NCI-H1930 (cell line): ENCODE measurements at regions not wholly inside any gene's neighbourhood (a gene's known extent, or its start where the extent isn't known, plus 50 kb on each side); places are given as distances from the start of the nearest gene placed in this dataset.
"Not testable (repeated sequence)": the region's sequence is repeated elsewhere in the genome, so short reads cannot be mapped to it uniquely, and the experiment has no call there.

Source experiments
- DNase-seq, 2 experiments: peaks; one replicate each; lab custom pipeline; 2025; lab: John Stamatoyannopoulos, UW

DNA sequence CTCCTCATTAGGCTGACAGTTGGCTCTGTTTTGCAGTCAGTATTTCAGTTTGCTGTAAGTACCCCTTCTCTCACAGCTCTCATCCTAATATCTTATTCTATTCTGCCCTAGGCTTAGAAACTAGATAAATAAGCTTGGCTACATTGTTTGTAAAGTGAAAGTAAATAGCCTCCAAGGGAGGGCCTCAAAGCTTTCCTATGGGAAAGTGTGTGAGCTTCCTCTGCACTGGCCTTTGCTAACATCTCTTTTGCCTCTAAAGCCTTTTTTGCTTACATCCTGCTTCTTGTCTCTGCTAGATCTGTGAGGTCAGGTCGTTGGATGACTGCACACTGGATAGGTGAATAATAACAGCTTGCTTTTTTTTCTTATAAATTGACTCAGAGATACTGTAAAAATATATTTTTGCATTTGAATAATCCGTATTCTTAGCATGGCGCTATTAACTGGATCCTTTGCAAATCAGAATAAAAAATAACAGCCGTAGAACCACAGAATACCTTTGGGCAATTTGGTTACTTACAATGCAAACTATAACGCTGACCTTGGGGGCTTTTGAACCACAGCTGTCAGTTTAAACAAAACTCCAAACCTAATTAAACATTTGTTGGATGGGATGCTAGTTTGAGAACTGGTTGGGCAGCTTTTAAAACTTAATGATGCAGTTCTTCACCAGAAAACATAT is 55.1 kb downstream of the TTC6 start:
- DNase-seq: no peak

DNA sequence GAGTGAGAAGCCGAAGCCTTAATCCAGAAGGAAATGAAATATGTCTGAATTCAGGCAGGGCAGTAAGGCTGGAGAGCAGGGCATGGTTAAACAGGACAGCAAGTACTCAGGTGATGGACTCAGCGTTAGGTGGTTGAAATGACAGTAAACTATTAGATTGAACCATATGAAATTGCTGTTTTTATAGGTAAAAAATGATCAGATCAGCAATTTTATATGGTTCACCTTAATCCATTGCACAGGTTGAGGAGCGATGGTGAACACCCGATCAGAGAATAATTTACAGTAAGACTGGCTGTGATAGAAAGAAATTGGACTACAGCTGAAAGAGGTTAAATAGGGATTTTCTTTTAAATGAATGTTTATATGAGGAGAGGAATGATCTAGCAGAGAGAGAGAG is 56.6 kb downstream of the TTC6 start:
- DNase-seq: no peak

DNA sequence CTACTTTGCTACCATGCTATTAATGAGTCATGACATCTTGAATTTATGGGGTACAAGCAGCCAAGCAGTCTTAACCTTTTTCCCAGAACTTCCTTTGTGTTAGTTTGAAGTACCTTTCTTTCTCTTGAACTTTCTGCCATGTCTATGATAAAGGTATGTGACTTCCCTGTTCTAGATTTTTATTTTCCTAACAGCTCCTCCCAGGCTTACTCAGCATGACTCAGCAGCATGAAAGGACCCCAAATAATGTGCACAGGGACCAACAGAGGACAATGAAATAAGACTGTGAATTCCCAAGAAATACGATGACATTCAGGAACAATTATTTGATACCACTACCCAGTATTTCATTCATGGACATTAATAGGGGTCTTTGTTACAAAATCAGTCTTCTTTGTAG is 60.0 kb downstream of the TTC6 start:
- no peak for DNase-seq

DNA sequence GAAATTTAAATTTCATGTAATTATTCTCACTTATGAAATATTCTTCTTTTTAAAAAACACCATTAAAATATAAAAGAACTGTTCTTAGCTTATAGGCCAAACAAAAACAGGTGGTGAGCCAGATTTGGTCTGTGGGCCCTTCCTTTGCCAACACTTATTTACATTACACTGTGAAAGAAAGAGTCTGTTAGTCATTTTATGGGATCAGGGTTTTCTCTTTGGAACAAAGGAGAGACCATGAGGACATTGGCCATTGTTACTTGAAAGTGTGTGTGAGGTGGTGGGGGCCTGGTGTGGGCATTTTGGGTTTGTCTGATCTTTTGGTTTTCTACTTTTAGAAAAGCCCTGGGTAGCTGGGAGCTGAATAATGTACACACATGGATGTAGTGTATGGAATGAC is 62.7 kb downstream of the TTC6 start:
- no peak for DNase-seq

DNA sequence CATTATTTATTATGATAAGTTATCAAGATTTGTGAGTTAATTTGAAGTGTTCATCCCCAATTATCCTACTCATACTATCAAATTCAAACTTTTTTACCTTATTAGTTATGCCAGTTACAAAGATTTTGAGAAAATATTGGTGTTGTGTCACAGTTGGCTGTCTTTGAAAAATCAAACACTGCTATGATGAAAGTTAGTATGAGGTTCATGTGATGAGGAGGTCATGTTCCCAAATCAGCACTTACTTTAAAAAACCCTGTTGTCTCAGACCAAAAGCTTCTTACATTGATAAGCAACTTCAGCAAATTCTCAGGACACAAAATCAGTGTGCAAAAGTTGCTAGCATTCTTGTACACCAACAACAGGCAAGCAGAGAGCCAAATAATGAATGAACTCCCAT is 68.1 kb downstream of the TTC6 start:
- DNase-seq: no peak

DNA sequence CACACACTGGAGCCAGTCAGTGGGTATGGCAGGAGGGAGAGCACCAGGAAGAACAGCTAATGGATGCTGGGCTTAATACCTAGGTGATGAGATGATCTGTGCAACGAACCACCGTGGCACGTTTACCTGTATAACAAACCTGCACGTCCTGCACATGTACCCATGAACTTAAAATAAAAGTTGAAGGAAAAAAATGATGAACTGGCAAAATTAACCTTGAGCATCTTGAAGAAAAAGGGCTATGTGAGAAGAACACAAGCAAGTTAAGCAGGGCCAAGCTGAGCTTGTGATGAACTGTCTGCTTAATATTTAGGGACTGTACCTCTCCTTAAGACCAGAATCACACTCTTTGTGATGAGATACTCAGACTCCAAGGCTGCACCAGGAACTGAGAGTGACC is 70.0 kb downstream of the TTC6 start:
- DNase-seq: no peak

DNA sequence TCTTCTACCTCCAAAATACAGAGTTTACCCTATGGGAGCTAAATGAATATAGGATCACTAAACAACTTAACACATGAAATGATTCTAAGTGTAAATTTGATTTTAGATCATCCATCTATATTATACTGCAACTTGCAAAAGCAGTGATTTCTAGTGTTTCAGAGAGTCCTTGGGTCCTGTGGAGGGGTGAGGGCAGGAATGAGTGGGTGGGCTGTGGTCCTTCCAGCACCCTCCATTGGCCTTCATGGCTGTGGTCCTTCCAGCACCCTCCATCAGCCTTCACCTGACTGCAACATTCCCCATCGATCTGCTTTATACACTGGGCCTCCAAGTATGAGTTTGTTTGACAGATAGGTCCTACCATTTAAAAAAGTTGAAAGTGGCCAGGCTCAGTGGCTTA is 70.5 kb downstream of the TTC6 start:
- no peak for DNase-seq

DNA sequence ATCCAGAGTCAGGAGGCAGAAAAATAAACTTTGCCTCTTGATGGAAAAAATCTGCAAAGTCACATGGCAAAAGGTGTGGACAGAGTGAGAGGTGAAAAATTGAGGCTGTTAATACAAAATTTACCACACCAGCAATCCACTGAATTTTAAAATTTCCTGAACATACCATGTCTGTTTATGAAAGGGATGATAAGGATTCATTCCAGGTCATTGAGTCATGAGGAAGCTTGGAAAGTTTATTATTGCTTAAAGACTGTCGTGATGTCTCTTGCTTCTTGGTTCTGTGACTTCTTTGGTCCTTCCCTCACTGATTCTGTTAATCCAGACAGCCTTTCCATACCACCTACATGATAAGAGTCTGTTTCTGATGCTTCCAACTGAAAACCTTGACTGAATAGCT is 73.2 kb downstream of the TTC6 start:
- no peak for DNase-seq

DNA sequence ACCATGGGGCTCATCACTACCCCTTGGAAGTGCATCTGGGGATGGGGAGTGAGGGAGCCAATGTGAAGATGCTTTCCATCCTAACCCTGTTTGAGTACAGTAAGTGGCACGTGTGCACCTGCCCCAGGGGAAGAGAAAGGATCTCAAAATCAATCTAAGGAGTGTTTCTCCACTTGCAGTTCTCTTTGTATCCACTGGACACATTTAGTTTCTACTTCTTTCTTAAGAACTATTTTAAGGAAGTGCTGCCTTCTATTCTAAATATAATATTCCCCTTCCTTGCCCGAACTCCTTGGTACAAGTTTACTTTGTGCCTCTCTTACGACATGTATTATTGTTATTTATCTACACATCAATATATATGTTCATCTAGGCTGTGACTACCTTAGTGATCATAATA is 73.8 kb downstream of the TTC6 start:
- DNase-seq: no peak

DNA sequence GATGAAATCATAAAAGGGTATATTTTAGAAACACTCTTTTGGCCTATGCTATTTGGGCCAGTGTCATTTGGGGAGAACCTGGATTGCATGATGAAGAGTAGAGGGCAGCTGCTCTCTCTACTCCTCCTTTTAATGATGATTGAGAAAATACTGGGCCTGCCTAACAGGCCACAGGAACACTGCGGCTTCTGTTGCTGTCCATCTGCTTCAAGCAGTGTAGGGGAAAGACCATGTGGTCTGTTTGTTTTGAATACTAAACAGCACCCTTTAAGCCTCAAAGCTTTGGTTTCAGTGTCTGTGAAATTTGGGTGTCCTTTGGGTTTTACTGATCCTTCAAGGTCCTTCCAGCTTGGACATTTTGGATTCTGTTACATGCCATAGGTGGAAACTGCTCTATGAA is 78.0 kb downstream of the TTC6 start:
- no peak for DNase-seq

DNA sequence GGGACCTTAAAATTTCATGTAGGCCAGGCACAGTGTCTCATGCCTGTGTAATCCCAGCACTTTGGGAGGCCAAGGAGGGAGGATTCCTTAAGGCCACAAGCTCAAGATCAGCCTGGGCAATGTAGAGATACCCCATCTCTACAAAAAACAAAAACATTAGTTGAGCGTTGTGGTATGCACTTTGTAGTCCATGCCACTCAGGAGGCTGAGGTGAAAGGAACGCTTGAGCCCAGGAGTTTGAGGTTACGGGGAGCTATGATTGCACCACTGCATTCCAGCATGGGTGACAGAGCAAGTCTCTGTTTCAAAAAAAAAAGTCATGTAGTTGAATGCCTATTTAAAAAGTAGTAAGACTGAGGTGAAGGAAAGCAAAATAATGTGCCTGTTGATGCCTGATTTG is 83.5 kb downstream of the TTC6 start:
- DNase-seq: no peak

DNA sequence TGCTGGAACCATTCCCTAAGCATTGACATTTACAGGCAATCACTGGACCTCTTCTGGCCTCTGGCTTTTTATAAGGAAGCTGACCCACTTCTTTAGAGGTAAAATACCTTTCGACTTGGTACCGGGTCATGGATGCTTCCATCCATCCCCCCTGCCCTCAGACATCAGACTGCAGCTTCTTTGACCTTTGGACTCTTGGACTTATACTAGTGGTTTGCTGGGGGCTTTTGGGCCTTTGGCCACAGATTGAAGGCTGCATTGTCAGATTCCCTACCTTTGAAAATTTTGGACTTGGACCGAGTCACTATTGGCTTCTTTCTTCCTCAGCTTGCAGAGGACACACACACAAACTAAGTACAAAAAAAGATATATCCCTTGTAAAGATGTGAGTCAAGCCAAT is 86.1 kb downstream of the TTC6 start:
- DNase-seq: no peak

DNA sequence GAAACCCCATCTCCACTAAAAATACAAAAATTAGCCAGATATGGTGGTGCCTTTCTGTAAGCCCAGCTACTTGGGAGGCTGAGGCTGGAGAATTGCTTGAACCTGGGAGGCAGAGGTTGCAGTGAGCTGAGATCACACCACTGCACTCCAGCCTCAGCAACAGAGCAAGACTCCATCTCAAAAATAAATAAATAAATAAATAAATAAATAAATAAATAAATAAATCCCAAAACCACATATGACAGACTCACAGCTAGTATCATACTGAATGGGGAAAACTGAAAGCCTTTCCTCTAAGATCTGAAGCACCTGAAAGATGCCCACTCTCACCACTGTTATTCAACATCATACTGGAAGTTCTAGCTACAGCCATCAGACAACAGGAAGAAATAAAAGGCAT is 97.3 kb downstream of the TTC6 start:
- not testable (repeated sequence) for DNase-seq

DNA sequence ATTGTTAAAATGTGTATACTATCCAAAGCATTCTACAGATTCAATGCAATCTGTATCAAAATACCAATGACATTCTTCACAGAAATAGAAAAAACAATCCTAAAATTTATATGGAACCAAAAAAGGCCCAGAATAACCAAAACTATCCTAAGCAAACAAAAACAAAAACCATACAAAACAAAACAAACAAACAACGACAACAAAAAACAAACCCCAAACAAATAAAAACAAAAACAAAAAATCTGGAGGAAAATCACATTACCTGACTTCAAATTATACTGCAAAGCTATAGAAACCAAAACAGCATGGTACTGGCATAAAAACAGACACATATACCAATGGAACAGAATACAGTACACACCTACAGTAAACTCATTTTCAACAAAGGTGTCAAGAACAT is 98.0 kb downstream of the TTC6 start:
- not testable (repeated sequence) for DNase-seq

DNA sequence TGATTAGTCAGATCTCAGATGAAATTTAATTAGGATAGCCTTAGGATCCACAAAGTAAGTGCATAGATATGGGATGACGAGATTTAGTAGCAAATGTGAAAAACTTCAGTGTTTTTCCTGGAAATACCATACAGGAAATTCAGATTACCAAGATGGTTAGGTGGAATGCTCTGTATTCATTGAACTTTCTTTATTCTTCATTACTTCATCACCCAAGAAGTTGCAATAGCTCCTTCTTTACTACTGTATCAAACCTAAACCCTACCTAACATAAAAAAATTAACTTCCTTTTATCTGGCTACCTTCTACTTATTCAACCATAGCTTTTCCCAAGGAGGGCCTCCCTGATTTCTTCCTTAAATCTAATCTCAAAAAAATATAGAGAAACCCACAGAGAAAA is 100.4 kb downstream of the TTC6 start:
- no peak for DNase-seq

DNA sequence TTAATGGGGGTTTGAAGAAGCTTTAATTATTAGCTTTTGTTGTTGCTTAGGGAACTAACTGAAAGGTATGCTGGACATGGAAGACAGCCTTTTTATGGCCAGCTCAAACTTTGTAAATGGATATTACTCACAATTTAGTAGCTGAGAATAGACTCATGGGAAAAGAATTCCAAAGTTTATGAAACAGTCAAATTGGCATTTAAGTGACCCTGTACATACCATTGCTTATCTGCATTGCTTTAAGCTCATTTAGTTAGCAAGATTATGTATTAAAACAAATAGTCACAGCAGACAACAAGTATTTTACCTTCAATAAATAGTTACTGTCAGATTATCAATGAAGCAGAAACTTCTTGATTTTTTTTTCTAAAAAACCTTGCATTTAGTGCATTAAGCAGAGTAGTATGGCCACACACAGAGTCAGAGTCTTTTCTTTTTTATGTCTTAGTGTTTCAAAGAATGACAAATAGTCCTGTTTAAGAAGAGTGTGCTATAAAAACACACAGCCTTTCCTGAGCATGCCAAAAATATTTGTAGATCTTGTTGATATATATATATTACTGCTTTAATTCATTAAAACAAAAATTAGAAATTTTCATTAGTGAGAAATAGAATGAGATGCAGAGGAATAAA is 102.2 kb downstream of the TTC6 start:
- no peak for DNase-seq

DNA sequence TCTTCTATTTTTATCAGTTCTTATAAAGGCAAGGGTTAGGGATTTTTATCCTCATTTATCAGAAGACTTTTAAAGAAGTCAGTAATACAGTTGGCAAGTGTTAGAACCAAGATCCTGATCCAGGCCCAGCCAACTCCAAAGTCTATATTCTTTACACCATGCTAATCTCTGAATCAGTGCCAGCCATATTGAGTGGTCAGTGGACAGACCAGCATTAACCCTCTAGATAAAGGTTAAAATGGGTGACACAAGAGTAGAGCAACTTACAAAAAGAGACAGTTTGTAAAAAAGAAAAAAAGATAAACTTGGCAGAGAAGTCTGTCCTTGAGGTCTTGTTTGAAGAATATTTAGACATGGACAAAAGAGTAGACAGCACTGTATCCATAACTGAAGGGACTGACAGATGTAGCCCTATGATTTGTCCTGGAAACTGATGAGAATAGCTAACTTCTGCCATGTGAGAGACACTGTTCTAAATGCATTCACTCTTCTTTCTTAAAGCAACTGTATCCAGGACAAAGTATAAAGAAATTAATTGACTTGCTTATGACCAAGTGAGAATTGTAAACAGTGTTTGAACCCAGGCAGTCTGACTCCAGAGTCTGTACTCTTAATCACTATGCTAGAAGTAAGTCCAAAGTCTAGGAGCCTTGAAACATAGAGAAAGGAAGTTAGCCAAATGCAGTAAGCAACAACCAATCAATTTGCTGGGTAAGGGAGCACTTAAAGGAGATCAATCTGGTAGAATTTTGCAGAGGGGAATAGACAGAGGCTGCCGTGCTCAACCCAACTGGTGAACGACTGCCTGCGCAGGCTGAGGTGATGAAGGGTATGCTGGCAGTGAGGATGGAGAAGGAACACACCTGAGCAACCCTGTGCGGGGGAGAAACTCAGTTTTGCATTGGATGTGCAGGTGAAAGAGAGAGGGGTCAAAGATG is 103.7 kb downstream of the TTC6 start:
- DNase-seq: no peak

DNA sequence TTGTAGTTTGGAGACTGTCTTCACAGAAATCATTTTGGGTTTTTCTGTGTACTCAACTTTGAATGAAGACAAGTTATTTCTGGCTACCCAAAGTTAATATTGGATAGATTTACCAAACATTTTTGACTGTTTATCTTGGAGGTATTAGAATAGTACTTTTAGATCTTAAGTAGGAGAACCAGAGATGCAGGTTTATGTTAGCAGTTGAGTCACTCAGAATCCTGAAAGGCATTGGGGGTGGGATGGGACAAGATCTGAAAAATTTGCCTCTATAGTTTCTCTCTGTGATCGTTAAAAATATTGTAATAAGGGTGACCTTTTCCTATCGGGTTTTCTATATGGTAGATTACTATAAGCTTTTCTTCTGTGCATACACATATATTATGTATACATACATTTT is 112.3 kb downstream of the TTC6 start:
- DNase-seq: no peak

DNA sequence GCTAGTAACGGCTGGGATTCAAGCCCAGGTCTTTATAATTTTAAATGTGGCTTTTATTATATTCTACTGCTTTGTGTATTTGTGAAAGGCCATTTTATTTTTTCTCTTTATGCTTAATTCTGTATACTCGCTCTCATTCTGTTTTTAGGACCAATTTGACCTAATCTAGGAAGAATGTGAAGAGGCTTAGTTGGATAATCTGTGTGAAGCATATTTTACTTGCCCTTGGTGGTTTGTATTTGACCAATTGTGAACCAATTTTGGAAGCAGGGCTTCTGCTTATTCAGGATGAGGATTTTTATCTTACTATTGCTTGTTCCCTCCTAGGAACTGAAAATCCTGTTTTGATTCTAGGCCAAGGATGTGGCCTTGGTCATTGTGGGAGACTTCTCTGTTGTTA is 113.1 kb downstream of the TTC6 start:
- DNase-seq: no peak

DNA sequence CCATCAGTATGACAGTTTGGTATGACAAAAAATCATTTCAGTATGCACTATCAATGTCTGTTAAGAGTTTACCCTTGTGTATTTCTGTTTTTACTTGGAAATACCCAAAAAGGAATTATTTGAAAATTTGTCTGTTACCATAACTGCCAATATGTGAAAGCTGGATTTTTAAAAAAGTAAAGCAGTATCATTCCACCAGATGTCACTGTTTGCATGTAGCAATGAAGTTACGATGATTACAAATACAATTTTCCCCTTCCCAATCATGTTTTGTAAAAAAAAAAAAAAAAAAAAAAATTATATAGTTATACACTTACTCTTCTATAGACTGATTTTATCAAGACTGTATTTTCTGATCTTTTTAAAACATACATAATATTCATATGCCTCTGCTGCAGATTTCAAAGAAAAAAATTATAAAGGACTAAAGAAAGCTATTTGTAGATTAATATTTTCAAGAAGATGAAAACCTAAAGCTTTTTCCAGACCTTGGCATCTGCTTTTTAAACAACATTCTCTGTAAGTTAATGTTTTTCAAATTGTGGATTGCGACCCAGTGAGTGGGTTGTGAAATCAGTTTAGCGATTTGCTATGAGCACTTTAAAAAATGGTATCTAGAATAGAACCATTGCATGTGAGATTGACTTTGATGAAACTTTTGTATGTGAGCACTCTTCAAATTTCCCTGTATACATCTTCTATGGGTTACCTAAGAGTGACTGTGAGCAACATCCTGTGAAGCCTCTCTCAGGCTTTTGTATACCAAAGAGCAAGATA is 114.2 kb downstream of the TTC6 start:
- no peak for DNase-seq

DNA sequence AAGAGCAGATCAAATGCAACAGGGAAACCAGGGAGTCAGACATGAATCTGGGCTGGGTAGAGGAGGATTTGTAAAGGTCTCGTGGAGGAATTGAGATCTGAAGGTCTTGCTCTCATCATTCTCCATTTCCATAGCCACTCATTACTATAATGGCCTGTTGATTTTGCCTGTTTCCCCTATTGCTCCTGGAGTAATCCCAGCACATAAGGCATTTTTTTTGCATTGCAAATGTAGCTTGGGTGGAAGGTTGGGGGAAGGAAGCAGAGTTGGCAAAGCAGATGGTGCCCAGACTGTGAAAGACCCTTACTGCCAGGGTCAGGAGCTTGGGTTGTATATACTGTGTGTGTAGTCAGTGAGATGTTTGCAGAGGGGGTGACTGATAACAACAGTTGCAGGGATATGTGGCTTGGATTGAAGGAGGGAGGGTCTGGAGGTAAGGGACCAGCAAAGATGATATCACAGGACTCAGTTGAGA is 116.0 kb downstream of the TTC6 start:
- no peak for DNase-seq

DNA sequence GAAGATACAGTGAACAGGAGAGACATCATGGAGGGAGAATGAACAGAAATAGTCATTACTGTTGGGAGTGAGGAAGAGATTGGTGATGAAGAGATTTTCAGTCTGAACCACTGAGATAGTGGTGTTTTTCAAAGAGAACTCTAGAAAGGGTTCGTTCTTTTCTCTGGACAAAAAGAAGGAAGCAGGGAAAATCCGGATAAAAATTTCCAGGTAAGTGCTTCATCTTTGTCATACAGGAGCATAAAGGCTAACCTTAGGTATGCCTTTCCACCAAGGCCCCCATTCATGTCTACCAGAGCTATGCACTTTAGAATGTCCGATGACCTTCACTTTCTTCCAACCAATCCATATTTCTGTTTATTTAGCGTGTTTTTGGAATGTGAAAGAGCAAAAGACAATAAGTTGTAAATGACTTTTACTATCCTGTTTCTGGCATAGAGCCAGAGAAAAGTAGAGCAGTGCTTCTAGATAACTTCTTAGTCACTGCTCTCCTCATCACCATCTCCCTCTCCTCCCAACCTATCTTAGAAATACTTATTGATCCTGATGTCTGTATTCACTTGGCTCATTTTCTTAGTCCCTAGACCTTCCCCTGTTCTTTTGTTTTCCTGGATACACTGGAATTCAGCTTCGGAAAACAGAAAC is 116.5 kb downstream of the TTC6 start:
- DNase-seq: no peak
